Vagina (tissue), 2 donors: ENCODE measurements at regions not wholly inside any gene's neighbourhood (a gene's known extent, or its start where the extent isn't known, plus 50 kb on each side); places are given as distances from the start of the nearest gene placed in this dataset.
"Not testable (repeated sequence)": the region's sequence is repeated elsewhere in the genome, so short reads cannot be mapped to it uniquely, and the experiment has no call there.

Source experiments
- DNase-seq, 2 donors: peaks; one replicate each; pipeline ENCODE4 v3.0.0-alpha.2; 2017; ENCODE audit errors: extremely low spot score in 2 of 2
- H3K27ac ChIP-seq: fragments of 200-600 bp; sonication (generic); one replicate; pipeline ENCODE4 v1.5.1; 2019
- H3K27me3 ChIP-seq: fragments of 200-600 bp; sonication (generic); one replicate; pipeline ENCODE4 v1.5.1; 2019
- H3K36me3 ChIP-seq, 2 donors: fragments of 200-600 bp; sonication (generic); one replicate each; pipeline ENCODE4 v1.5.1; 2017 to 2019
- H3K4me1 ChIP-seq: fragments of 200-600 bp; sonication (generic); one replicate; pipeline ENCODE4 v1.5.1; 2019
- H3K4me3 ChIP-seq, 2 donors: fragments of 200-600 bp; sonication (generic); 1 replicate in 1 of 2; 2 replicates in 1 of 2; pipeline ENCODE4 v1.5.1; 2016 to 2019
- H3K9me3 ChIP-seq: fragments of 200-600 bp; sonication (generic); one replicate; pipeline ENCODE4 v1.5.1; 2019
- intact Hi-C: fragments of 100-400 bp; cut with DNase I; formaldehyde crosslinking; loops from one replicate; pipeline ENCODE4 v1.15.1; 2023
- TF ChIP-seq, protein P1 (sequence below), 3 experiments: fragments of 450-650 bp in 2 of 3; fragments of 200-600 bp in 1 of 3; sonication (generic) in 1 of 3; IDR thresholded peaks; one replicate each; pipeline ENCODE4 v1.5.1; 2017 to 2019; ENCODE audit warnings: antibody characterized with exemption in 3 of 3, mild to moderate bottlenecking in 2 of 3, moderate library complexity in 2 of 3

GRCh38 chrX:89757767-89758166, 163.9 kb upstream of the TGIF2LX start:
- H3K9me3 ChIP-seq, H3K27ac ChIP-seq, H3K27me3 ChIP-seq, H3K4me3 ChIP-seq, H3K36me3 ChIP-seq, DNase-seq, H3K4me1 ChIP-seq, intact Hi-C loops: not testable (repeated sequence)
- TF ChIP-seq, protein P1, sequence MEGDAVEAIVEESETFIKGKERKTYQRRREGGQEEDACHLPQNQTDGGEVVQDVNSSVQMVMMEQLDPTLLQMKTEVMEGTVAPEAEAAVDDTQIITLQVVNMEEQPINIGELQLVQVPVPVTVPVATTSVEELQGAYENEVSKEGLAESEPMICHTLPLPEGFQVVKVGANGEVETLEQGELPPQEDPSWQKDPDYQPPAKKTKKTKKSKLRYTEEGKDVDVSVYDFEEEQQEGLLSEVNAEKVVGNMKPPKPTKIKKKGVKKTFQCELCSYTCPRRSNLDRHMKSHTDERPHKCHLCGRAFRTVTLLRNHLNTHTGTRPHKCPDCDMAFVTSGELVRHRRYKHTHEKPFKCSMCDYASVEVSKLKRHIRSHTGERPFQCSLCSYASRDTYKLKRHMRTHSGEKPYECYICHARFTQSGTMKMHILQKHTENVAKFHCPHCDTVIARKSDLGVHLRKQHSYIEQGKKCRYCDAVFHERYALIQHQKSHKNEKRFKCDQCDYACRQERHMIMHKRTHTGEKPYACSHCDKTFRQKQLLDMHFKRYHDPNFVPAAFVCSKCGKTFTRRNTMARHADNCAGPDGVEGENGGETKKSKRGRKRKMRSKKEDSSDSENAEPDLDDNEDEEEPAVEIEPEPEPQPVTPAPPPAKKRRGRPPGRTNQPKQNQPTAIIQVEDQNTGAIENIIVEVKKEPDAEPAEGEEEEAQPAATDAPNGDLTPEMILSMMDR (IDR thresholded peaks at IDR 0.05), result peak in 1 of 3 experiments; percentile 25

GRCh38 chrX:89759076-89759685, 162.5 kb upstream of the TGIF2LX start:
- H3K27me3 ChIP-seq, intact Hi-C loops, H3K4me1 ChIP-seq, DNase-seq, H3K27ac ChIP-seq, H3K4me3 ChIP-seq, H3K9me3 ChIP-seq, H3K36me3 ChIP-seq: not testable (repeated sequence)

DNA sequence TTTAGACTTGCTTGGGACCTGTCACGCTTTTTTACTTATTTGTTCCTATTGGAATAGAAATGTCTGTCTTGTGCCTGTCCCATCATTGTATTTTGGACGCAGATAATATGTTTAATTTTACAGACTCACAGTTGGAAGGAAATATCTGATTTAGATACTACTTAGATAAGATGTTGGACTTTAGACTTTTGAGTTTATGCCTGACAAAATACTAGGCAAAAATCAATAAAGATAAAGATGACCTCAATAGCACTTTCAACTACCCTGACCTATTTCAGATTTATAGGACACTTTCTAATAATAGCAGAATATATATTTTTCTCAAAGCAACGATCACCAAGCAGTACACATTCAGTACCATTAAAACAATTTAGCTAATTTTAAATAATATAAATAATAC, 150.1 kb upstream of the TGIF2LX start:
- H3K9me3 ChIP-seq, intact Hi-C loops, H3K4me1 ChIP-seq, H3K4me3 ChIP-seq, H3K27ac ChIP-seq, H3K27me3 ChIP-seq, DNase-seq, H3K36me3 ChIP-seq: not testable (repeated sequence)

GRCh38 chrX:89811440-89811839, 110.3 kb upstream of the TGIF2LX start:
- H3K9me3 ChIP-seq, H3K4me1 ChIP-seq, H3K27me3 ChIP-seq, H3K4me3 ChIP-seq, H3K36me3 ChIP-seq, DNase-seq, H3K27ac ChIP-seq, intact Hi-C loops: not testable (repeated sequence)

GRCh38 chrX:89839723-89840122, 82.0 kb upstream of the TGIF2LX start:
- intact Hi-C loops, H3K4me3 ChIP-seq, H3K27me3 ChIP-seq, H3K36me3 ChIP-seq, H3K4me1 ChIP-seq, H3K9me3 ChIP-seq, H3K27ac ChIP-seq, DNase-seq: not testable (repeated sequence)

DNA sequence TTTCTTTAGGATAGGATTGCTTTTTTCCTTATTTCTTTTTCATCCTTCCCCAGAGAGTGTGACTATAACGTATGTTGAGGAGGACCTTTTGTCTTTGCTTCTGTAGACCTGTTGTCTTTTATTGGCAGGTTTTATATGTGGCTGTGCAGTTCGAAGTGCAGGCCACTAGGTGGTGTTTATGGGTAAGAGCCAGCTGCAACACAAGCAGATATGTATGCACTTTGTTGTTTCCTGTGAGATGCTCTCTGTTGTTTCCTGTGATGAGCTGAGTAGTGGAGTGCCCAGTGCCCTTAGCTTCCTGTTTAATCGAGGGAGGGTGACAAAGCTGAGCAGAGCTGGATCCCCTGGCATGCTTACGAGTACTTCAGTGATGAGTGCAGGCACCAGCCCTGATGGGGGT, 50.0 kb upstream of the TGIF2LX start:
- H3K4me1 ChIP-seq, DNase-seq, H3K36me3 ChIP-seq, intact Hi-C loops, H3K9me3 ChIP-seq, H3K4me3 ChIP-seq, H3K27ac ChIP-seq, H3K27me3 ChIP-seq: not testable (repeated sequence)
